CD14-positive monocyte (primary cell): ENCODE measurements at regions not wholly inside any gene's neighbourhood (a gene's known extent, or its start where the extent isn't known, plus 50 kb on each side); places are given as distances from the start of the nearest gene placed in this dataset.

ENCODE experiments used
- DNase-seq, 3 donors: peaks; one replicate each; pipeline ENCODE4 v3.0.0-alpha.2; 2011 to 2022
- H2AFZ ChIP-seq: 2 replicates; pipeline ENCODE4 v1.6.0; 2012; ENCODE audit warnings: mild to moderate bottlenecking, low read depth, low read length, inconsistent platforms; ENCODE audit not compliant: insufficient read depth, poor library complexity, severe bottlenecking
- H3K27ac ChIP-seq, 2 donors: 1 replicate in 1 of 2; 2 replicates in 1 of 2; pipeline ENCODE4 v1.5.1; 2012 to 2013; ENCODE audit warnings: low read length in 2 of 2, control low read depth in 1 of 2, inconsistent platforms in 1 of 2, low read depth in 1 of 2, mild to moderate bottlenecking in 1 of 2
- H3K27me3 ChIP-seq, 2 donors: one replicate each; pipeline versions ENCODE4 v1.6.0 to v1.6.1; 2011 to 2013; ENCODE audit warnings: low read length in 2 of 2; ENCODE audit not compliant: control insufficient read depth in 2 of 2, insufficient read depth in 2 of 2
- H3K36me3 ChIP-seq, 2 donors: replicated peaks in 1 of 2; 1 replicate in 1 of 2; 2 replicates in 1 of 2; pipeline versions ENCODE4 v1.5.1 to v1.6.1; 2012 to 2013; ENCODE audit warnings: low read length in 2 of 2, control low read depth in 1 of 2, inconsistent platforms in 1 of 2, mild to moderate bottlenecking in 1 of 2; ENCODE audit not compliant: insufficient read depth in 2 of 2, control insufficient read depth in 1 of 2
- H3K4me1 ChIP-seq, 2 donors: 1 replicate in 1 of 2; 2 replicates in 1 of 2; pipeline versions ENCODE4 v1.5.1 to v1.6.1; 2012 to 2013; ENCODE audit warnings: low read length in 2 of 2, control low read depth in 1 of 2, inconsistent platforms in 1 of 2, mild to moderate bottlenecking in 1 of 2, moderate library complexity in 1 of 2; ENCODE audit not compliant: insufficient read depth in 2 of 2, control insufficient read depth in 1 of 2
- H3K4me2 ChIP-seq: replicated peaks from 2 replicates; pipeline ENCODE3; 2012; ENCODE audit warnings: low read length, moderate library complexity, mild to moderate bottlenecking; ENCODE audit not compliant: poor library complexity, severe bottlenecking; ENCODE audit errors: extremely low read depth
- H3K4me3 ChIP-seq, 3 experiments: fragments of 200-600 bp in 1 of 3; sonication (generic) in 1 of 3; replicated peaks in 1 of 3; 1 replicate in 2 of 3; 2 replicates in 1 of 3; pipeline ENCODE4 v1.5.1; 2011 to 2013; ENCODE audit warnings: low read length in 3 of 3, mild to moderate bottlenecking in 3 of 3, control low read depth in 2 of 3, low read depth in 2 of 3, inconsistent platforms in 1 of 3, moderate library complexity in 1 of 3
- H3K79me2 ChIP-seq: 2 replicates; pipeline ENCODE4 v1.6.0; 2012; ENCODE audit warnings: mild to moderate bottlenecking, control low read depth, inconsistent platforms, low read length, moderate library complexity; ENCODE audit not compliant: insufficient read depth
- H3K9ac ChIP-seq: 2 replicates; pipeline ENCODE4 v1.6.0; 2017; ENCODE audit warnings: low read length, mild to moderate bottlenecking; ENCODE audit not compliant: insufficient read depth, poor library complexity, severe bottlenecking
- H3K9me3 ChIP-seq, 2 donors: replicated peaks in 1 of 2; 1 replicate in 1 of 2; 2 replicates in 1 of 2; pipeline versions ENCODE4 v1.5.1 to v1.6.1; 2012 to 2013; ENCODE audit warnings: low read length in 2 of 2, control low read depth in 1 of 2; ENCODE audit not compliant: control insufficient read depth in 1 of 2, insufficient read depth in 1 of 2
- H4K20me1 ChIP-seq: 2 replicates; pipeline ENCODE4 v1.6.0; 2012; ENCODE audit warnings: mild to moderate bottlenecking, low read length, control low read depth, moderate library complexity; ENCODE audit not compliant: insufficient read depth
- H3K27ac Mint-ChIP-seq, 7 donors: one replicate each; pipeline ENCODE4 v1.8.0; 2020; ENCODE audit warnings: mild to moderate bottlenecking in 7 of 7, mixed read lengths in 7 of 7, moderate library complexity in 6 of 7, inconsistent platforms in 2 of 7
- H3K27me3 Mint-ChIP-seq, 3 donors: one replicate each; pipeline ENCODE4 v1.8.0; 2021 to 2022; ENCODE audit warnings: low read depth in 3 of 3, mild to moderate bottlenecking in 3 of 3, mixed read lengths in 3 of 3, moderate library complexity in 3 of 3, inconsistent platforms in 1 of 3
- H3K36me3 Mint-ChIP-seq, 2 donors: one replicate each; pipeline ENCODE4 v1.8.0; 2020; ENCODE audit warnings: mixed read lengths in 2 of 2, inconsistent platforms in 1 of 2, mild to moderate bottlenecking in 1 of 2
- H3K4me1 Mint-ChIP-seq: one replicate; pipeline ENCODE4 v1.8.0; 2020; ENCODE audit warnings: mild to moderate bottlenecking, mixed read lengths
- H3K4me3 Mint-ChIP-seq, 2 donors: one replicate each; pipeline ENCODE4 v1.8.0; 2020; ENCODE audit warnings: mild to moderate bottlenecking in 2 of 2, mixed read lengths in 2 of 2, moderate library complexity in 1 of 2
- H3K9me3 Mint-ChIP-seq, 7 donors: one replicate each; pipeline ENCODE4 v1.8.0; 2020 to 2022; ENCODE audit warnings: mixed read lengths in 7 of 7, mild to moderate bottlenecking in 6 of 7, moderate library complexity in 6 of 7, inconsistent platforms in 2 of 7
- CTCF ChIP-seq: fragments of 200-600 bp; IDR thresholded peaks from one replicate; pipeline ENCODE4 v1.8.0; 2022; ENCODE audit warnings: antibody characterized with exemption, mild to moderate bottlenecking
- WGBS: methylation state at CpG from one replicate; pipeline ENCODE4 v1.1.5; 2013; ENCODE audit warnings: missing lambda C conversion rate; ENCODE audit not compliant: insufficient coverage; 5-methylcytosine and 5-hydroxymethylcytosine counted together
- intact Hi-C, 2 donors: fragments of 100-400 bp; cut with micrococcal nuclease; formaldehyde crosslinking; loops; one replicate each; pipeline versions ENCODE4 v1.15.0 to v1.15.1; 2023

- no peak overlapping the region for H3K27ac Mint-ChIP-seq
- no peak overlapping the region for H3K9ac ChIP-seq
- H3K36me3 ChIP-seq = no peaks in the 10 kb centered on the region
- 24% methylated on average over 23 of the region's 29 CpGs for WGBS
- H3K79me2 ChIP-seq = no peaks in the 10 kb centered on the region
- peaks cover 13 to 40% (median 27%) of the 10 kb centered on the region in 3 donors for H3K27me3 Mint-ChIP-seq
- H2AFZ ChIP-seq = no peak overlapping the region
- H3K27me3 ChIP-seq = peaks cover 0 to 22% of the 10 kb centered on the region in 2 donors
- H3K27ac ChIP-seq = no peak overlapping the region
- peaks cover 0 to 2% of the 10 kb centered on the region in 2 donors for H3K36me3 Mint-ChIP-seq
- DNase-seq = no peak
- H3K9me3 Mint-ChIP-seq = peaks cover 3 to 21% (median 14%) of the 10 kb centered on the region in 7 donors
- H3K4me1 Mint-ChIP-seq = no peaks in the 10 kb centered on the region
- intact Hi-C loops = no loop called here
- no peak overlapping the region for H3K4me3 ChIP-seq
- H3K4me1 ChIP-seq = no peaks in the 10 kb centered on the region
- peaks cover 0 to 16% of the 10 kb centered on the region in 2 donors for H3K9me3 ChIP-seq
- no peak for TF ChIP-seq CTCF
- no peaks in the 10 kb centered on the region for H4K20me1 ChIP-seq
- no peak overlapping the region for H3K4me2 ChIP-seq
- peak overlapping the region in 1 of 2 donors; percentile 62 for H3K4me3 Mint-ChIP-seq
Measured at GRCh38 chr2:468648-469336, 180.9 kb upstream of the ALKAL2 start.

- 2% methylated on average over 68 of the region's 69 CpGs for whole genome bisulfite sequencing
- H3K27me3 ChIP-seq = peaks cover 0 to 22% of the 10 kb centered on the region in 2 donors
Measured at GRCh38 chr2:467892-468647, 180.2 kb upstream of the ALKAL2 start.

More at GRCh38 chr2:467892-468647, 180.2 kb upstream of the ALKAL2 start:
- intact Hi-C loops = no loop called here
- no peak overlapping the region for H3K4me3 ChIP-seq
- Mint-ChIP-seq H3K36me3 (peaks cover 0 to 2% of the 10 kb centered on the region in 2 donors), H3K27me3 (peaks cover 13 to 40% (median 27%) of the 10 kb centered on the region in 3 donors), H3K9me3 (peaks cover 3 to 21% (median 12%) of the 10 kb centered on the region in 7 donors), H3K4me1 (no peaks in the 10 kb centered on the region), H3K27ac (no peak overlapping the region), H3K4me3 (peak overlapping the region in 1 of 2 donors; percentile 84)
- peaks cover 0 to 15% of the 10 kb centered on the region in 2 donors for H3K9me3 ChIP-seq
- H3K4me2 ChIP-seq = no peak overlapping the region
- no peaks in the 10 kb centered on the region for H3K4me1 ChIP-seq
- H3K9ac ChIP-seq = no peak overlapping the region
- no peak overlapping the region for H3K27ac ChIP-seq
- no peak for TF ChIP-seq CTCF
- H3K79me2 ChIP-seq = no peaks in the 10 kb centered on the region
- DNase-seq = no peak
- no peaks in the 10 kb centered on the region for H3K36me3 ChIP-seq
- no peaks in the 10 kb centered on the region for H4K20me1 ChIP-seq
- no peak overlapping the region for H2AFZ ChIP-seq
